H1 (cell line): ENCODE measurements at regions not wholly inside any gene's neighbourhood (a gene's known extent, or its start where the extent isn't known, plus 50 kb on each side); places are given as distances from the start of the nearest gene placed in this dataset.

Experiments used
- CTCF ChIA-PET: fragments of 300-600 bp; sonication (Branson Sonifier 250); formaldehyde crosslinking; loops from one replicate; lab custom pipeline; 2021; ENCODE audit not compliant: partially characterized antibody; lab: Charles Lee
- POLR2A ChIA-PET: fragments of 300-600 bp; sonication (Branson Sonifier 250); formaldehyde crosslinking; loops from one replicate; lab custom pipeline; 2021; ENCODE audit warnings: inconsistent platforms; ENCODE audit not compliant: partially characterized antibody; lab: Charles Lee
- DNase-seq, 2 experiments: peaks; one replicate each; pipeline versions ENCODE4 v3.0.0 to v3.0.0-alpha.2; 2010 to 2022; ENCODE audit warnings: low spot score in 2 of 2, low read depth in 1 of 2, mixed read lengths in 1 of 2
- FAIRE-seq: peaks from 2 replicates; lab custom pipeline; 2011; peaks lifted over from hg19 to GRCh38; lab: Jason Lieb, UNC
- H2AFZ ChIP-seq: 2 replicates; pipeline ENCODE4 v1.8.1; 2012; ENCODE audit warnings: low read length, inconsistent platforms
- H2AK5ac ChIP-seq: 2 replicates; pipeline ENCODE4 v1.6.1; 2013; ENCODE audit warnings: low read depth, low read length
- H2BK120ac ChIP-seq: replicated peaks from 2 replicates; pipeline ENCODE3; 2013; ENCODE audit warnings: low read depth, low read length, inconsistent platforms
- H2BK12ac ChIP-seq: 2 replicates; pipeline ENCODE4 v1.6.1; 2013; ENCODE audit warnings: low read depth, low read length
- H2BK15ac ChIP-seq: 2 replicates; pipeline ENCODE4 v1.6.1; 2013; ENCODE audit warnings: low read length
- H2BK20ac ChIP-seq: 2 replicates; pipeline ENCODE4 v1.6.1; 2013; ENCODE audit warnings: low read length
- H2BK5ac ChIP-seq: 2 replicates; pipeline ENCODE4 v1.6.1; 2013; ENCODE audit warnings: low read depth, low read length
- H3K14ac ChIP-seq: 2 replicates; pipeline ENCODE4 v1.6.1; 2013; ENCODE audit warnings: inconsistent platforms; ENCODE audit not compliant: insufficient read length
- H3K18ac ChIP-seq: 2 replicates; pipeline ENCODE4 v1.6.1; 2013; ENCODE audit warnings: low read length; ENCODE audit errors: extremely low read depth
- H3K23ac ChIP-seq: 2 replicates; pipeline ENCODE4 v1.6.1; 2013; ENCODE audit warnings: inconsistent platforms; ENCODE audit not compliant: insufficient read length
- H3K23me2 ChIP-seq: 2 replicates; pipeline ENCODE4 v1.6.1; 2013; ENCODE audit warnings: low read depth, low read length
- H3K27ac ChIP-seq: 2 replicates; pipeline ENCODE4 v1.6.1; 2011; ENCODE audit warnings: low read depth, low read length, inconsistent platforms
- H3K27me3 ChIP-seq, 4 experiments: replicated peaks in 1 of 4; 1 replicate in 1 of 4; 2 replicates in 3 of 4; pipeline versions ENCODE4 v1.6.1 to v1.8.1; 2011 to 2013; ENCODE audit warnings: low read length in 3 of 4, mild to moderate bottlenecking in 3 of 4, inconsistent platforms in 2 of 4, mixed read lengths in 2 of 4, moderate library complexity in 1 of 4; ENCODE audit not compliant: control insufficient read depth in 3 of 4, insufficient read depth in 3 of 4; ENCODE audit errors: extremely low read depth in 1 of 4
- H3K36me3 ChIP-seq, 4 experiments: 2 replicates each; pipeline versions ENCODE4 v1.6.1 to v1.8.1; 2011 to 2013; ENCODE audit warnings: mild to moderate bottlenecking in 4 of 4, low read length in 3 of 4, moderate library complexity in 2 of 4, control low read depth in 1 of 4, inconsistent platforms in 1 of 4; ENCODE audit not compliant: insufficient read depth in 4 of 4, control insufficient read depth in 2 of 4
- H3K4ac ChIP-seq: replicated peaks from 2 replicates; pipeline ENCODE3; 2013; ENCODE audit warnings: low read length, low read depth, mixed read lengths, inconsistent platforms; ENCODE audit not compliant: insufficient read length
- H3K4me1 ChIP-seq, 4 experiments: replicated peaks in 1 of 4; 1 replicate in 1 of 4; 2 replicates in 3 of 4; pipeline versions ENCODE4 v1.6.1 to v1.8.1; 2011 to 2013; ENCODE audit warnings: low read length in 3 of 4, inconsistent platforms in 2 of 4, mixed read lengths in 1 of 4; ENCODE audit not compliant: insufficient read depth in 4 of 4, control insufficient read depth in 3 of 4
- H3K4me2 ChIP-seq, 2 experiments: 2 replicates each; pipeline versions ENCODE4 v1.6.1 to v1.8.1; 2011 to 2013; ENCODE audit warnings: low read depth in 2 of 2, low read length in 2 of 2, control low read depth in 1 of 2, inconsistent platforms in 1 of 2, mild to moderate bottlenecking in 1 of 2; ENCODE audit not compliant: insufficient read depth in 1 of 2
- H3K4me3 ChIP-seq, 4 experiments: fragments of 200-600, 300-600 bp in 1 of 4; sonication (generic), shearing (Covaris generic), sonication (Bioruptor Twin) in 1 of 4; 2 replicates each; pipeline versions ENCODE4 v1.5.1 to v1.8.1; 2011 to 2016; ENCODE audit warnings: low read length in 4 of 4, low read depth in 3 of 4, control low read depth in 2 of 4, inconsistent platforms in 2 of 4, mild to moderate bottlenecking in 2 of 4, mixed read lengths in 1 of 4, moderate library complexity in 1 of 4; ENCODE audit not compliant: insufficient read depth in 2 of 4; ENCODE audit errors: extremely low read depth in 1 of 4
- H3K56ac ChIP-seq: replicated peaks from 2 replicates; pipeline ENCODE3; 2013; ENCODE audit warnings: low read depth, mild to moderate bottlenecking, mixed read lengths, low read length, inconsistent platforms; ENCODE audit not compliant: insufficient read length
- H3K79me1 ChIP-seq: 2 replicates; pipeline ENCODE4 v1.6.1; 2013; ENCODE audit warnings: low read depth, low read length, control low read depth
- H3K79me2 ChIP-seq, 2 experiments: 2 replicates each; pipeline versions ENCODE4 v1.6.1 to v1.8.1; 2012 to 2013; ENCODE audit warnings: low read length in 2 of 2, mild to moderate bottlenecking in 2 of 2, inconsistent platforms in 1 of 2; ENCODE audit not compliant: insufficient read depth in 2 of 2, control insufficient read depth in 1 of 2
- H3K9ac ChIP-seq, 4 experiments: replicated peaks in 1 of 4; 1 replicate in 1 of 4; 2 replicates in 3 of 4; pipeline versions ENCODE4 v1.6.1 to v1.8.1; 2011 to 2013; ENCODE audit warnings: low read depth in 3 of 4, low read length in 3 of 4, control low read depth in 2 of 4, mild to moderate bottlenecking in 2 of 4, moderate library complexity in 2 of 4, inconsistent platforms in 1 of 4; ENCODE audit errors: extremely low read depth in 1 of 4
- H3K9me3 ChIP-seq, 2 experiments: 2 replicates each; pipeline versions ENCODE4 v1.6.1 to v1.8.1; 2012 to 2013; ENCODE audit warnings: mild to moderate bottlenecking in 2 of 2, moderate library complexity in 2 of 2, control low read depth in 1 of 2, inconsistent platforms in 1 of 2, low read depth in 1 of 2, low read length in 1 of 2, mixed read lengths in 1 of 2; ENCODE audit not compliant: insufficient read depth in 2 of 2
- H4K20me1 ChIP-seq, 2 experiments: replicated peaks in 1 of 2; 2 replicates each; pipeline versions ENCODE3 to v1.8.1; 2011 to 2013; ENCODE audit warnings: inconsistent platforms in 2 of 2, low read length in 2 of 2, mild to moderate bottlenecking in 1 of 2; ENCODE audit not compliant: insufficient read depth in 2 of 2, control insufficient read depth in 1 of 2
- H4K5ac ChIP-seq: 2 replicates; pipeline ENCODE4 v1.6.1; 2013; ENCODE audit warnings: low read length, low read depth, mixed read lengths, inconsistent platforms; ENCODE audit not compliant: insufficient read length
- H4K8ac ChIP-seq: 2 replicates; pipeline ENCODE4 v1.8.0; 2013; ENCODE audit warnings: mild to moderate bottlenecking, moderate library complexity, low read length, inconsistent platforms; ENCODE audit not compliant: insufficient read depth; ENCODE audit errors: extremely low read depth
- H4K91ac ChIP-seq: replicated peaks from 2 replicates; pipeline ENCODE3; 2013; ENCODE audit warnings: low read length, mixed read lengths, inconsistent platforms; ENCODE audit not compliant: insufficient read length
- BRCA1 ChIP-seq: IDR thresholded peaks from 2 replicates; pipeline ENCODE4 v1.6.1; 2012; ENCODE audit warnings: low read depth, low read length, improper control_type of control experiment
- CBX5 ChIP-seq: fragments of 300-800, 300-1000 bp; sonication (generic); IDR thresholded peaks from 2 replicates; pipeline ENCODE4 v1.7.1; 2016; ENCODE audit warnings: antibody characterized with exemption, low read length, low read depth
- GABPA ChIP-seq: IDR thresholded peaks from 2 replicates; pipeline ENCODE4 v1.6.1; 2011; ENCODE audit warnings: mild to moderate bottlenecking, low read length, moderate library complexity, borderline replicate concordance; ENCODE audit not compliant: insufficient read depth
- GTF2F1 ChIP-seq: IDR thresholded peaks from 2 replicates; pipeline ENCODE4 v1.6.1; 2012; ENCODE audit warnings: low read depth, low read length, improper control_type of control experiment, borderline replicate concordance
- MAFK ChIP-seq: IDR thresholded peaks from 2 replicates; pipeline ENCODE4 v1.6.1; 2012; ENCODE audit warnings: low read depth, mild to moderate bottlenecking, improper control_type of control experiment, low read length
- NRF1 ChIP-seq: IDR thresholded peaks from 2 replicates; pipeline ENCODE4 v1.6.1; 2011; ENCODE audit warnings: mild to moderate bottlenecking, low read depth, low read length, improper control_type of control experiment
- POLR2A ChIP-seq, 2 experiments: IDR thresholded peaks; 1 replicate in 1 of 2; 2 replicates in 1 of 2; pipeline ENCODE4 v1.6.1; 2011; ENCODE audit warnings: low read depth in 2 of 2, low read length in 2 of 2, mild to moderate bottlenecking in 2 of 2; ENCODE audit errors: control extremely low read depth in 1 of 2
- POU5F1 ChIP-seq: IDR thresholded peaks from 2 replicates; pipeline ENCODE4 v1.6.1; 2011; ENCODE audit warnings: low read depth, mild to moderate bottlenecking, low read length, moderate library complexity
- SIRT6 ChIP-seq: IDR thresholded peaks from one replicate; pipeline ENCODE4 v1.7.1; 2012; ENCODE audit warnings: low read length, inconsistent platforms
- SIX5 ChIP-seq: IDR thresholded peaks from 2 replicates; pipeline ENCODE4 v1.6.1; 2011; ENCODE audit warnings: mild to moderate bottlenecking, low read depth, low read length
- TEAD4 ChIP-seq: IDR thresholded peaks from 2 replicates; pipeline ENCODE4 v1.6.1; 2012; ENCODE audit warnings: low read depth, low read length, inconsistent platforms, mixed read lengths
- WGBS, 2 experiments: shearing (Covaris generic) in 1 of 2; methylation state at CpG; one replicate each; pipeline versions ENCODE4 v1.1.6 to v1.1.7; 2013 to 2015; ENCODE audit warnings: low lambda C conversion rate in 2 of 2, mixed read lengths in 2 of 2, inconsistent platforms in 1 of 2, low coverage in 1 of 2, missing lambda C conversion rate in 1 of 2; ENCODE audit not compliant: insufficient replicate concordance in 2 of 2, insufficient coverage in 1 of 2, insufficient read length in 1 of 2; ENCODE audit errors: extremely low coverage in 1 of 2, missing lambda C conversion rate in 1 of 2; 5-methylcytosine and 5-hydroxymethylcytosine counted together
- TF ChIP-seq, protein P1 (sequence below): IDR thresholded peaks from 2 replicates; pipeline ENCODE4 v1.6.1; 2011; ENCODE audit warnings: low read length, improper control_type of control experiment

DNA sequence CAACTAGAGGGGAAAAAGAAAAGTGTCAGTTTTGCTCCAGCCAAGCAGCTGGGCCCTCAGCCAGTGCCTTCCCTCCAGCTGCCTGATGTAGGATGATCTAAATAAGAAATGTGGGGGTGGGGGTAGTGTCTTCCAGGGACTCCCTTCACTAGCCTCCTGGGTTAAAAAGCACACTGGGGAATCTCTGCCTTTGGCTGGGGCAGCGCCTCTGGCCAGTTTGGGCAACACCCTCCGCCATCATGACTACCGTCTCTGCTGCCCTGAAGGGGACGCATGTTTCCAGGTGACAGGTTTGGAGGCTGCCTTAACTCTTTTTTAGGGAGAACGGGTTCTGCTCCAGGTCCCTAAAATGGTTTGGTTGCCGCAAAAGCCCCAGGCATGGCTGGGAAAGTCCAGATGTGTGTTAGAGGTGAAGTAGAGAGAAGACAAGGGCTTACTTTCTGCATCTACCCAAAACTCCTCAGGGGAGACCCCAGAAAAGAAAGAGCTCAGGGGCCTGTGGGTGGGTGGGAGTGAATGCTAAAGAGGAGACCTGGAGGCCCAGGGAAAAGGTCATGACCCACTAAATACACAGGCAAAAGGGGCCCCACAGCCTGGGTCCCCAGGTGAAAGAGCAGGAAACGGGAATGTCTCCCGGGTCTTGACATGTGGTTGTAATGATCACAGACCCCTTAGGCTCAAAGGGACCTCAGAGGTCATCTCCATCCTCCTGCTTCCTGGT, 132.8 kb upstream of the CCND2 start:
- ChIA-PET CTCF (interaction anchor here (1.0 to 2.5 kb wide), 8 partner anchors 11 to 146 kb away, joined by 4 to 10 read pairs (median 6); no protein-coding TSS in a partner anchor), POLR2A (interaction anchor here (1.1 to 3.3 kb wide), 5 partner anchors 14 to 140 kb away, joined by 3 to 16 read pairs (median 4); partner anchors contain the start of gene CCND2)
- Histone ChIP-seq H2AK5ac (peak overlapping the region; percentile 65; the same call in 1 of the 2 replicates), H2BK12ac (peak overlapping the region; percentile 60; the same call in 1 of the 2 replicates), H2BK20ac (peak overlapping the region; percentile 61; the same call in 1 of the 2 replicates), H4K20me1 (no peaks in the 10 kb centered on the region), H3K23ac (no peak overlapping the region), H3K18ac (no peak overlapping the region), H4K8ac (no peak overlapping the region), H3K4me1 (peaks cover 0 to 18% (median 4%) of the 10 kb centered on the region in 4 experiments; a peak in 5 of 7 replicates), H3K14ac (no peak overlapping the region), H3K23me2 (no peaks in the 10 kb centered on the region), H2BK15ac (no peak overlapping the region), H2AFZ (no peak overlapping the region), H3K27me3 (no peaks in the 10 kb centered on the region; a peak in 1 of 7 replicates), H3K79me2 (no peaks in the 10 kb centered on the region), H3K4me2 (no peak overlapping the region), H4K5ac (no peak overlapping the region), H2BK120ac (no peak overlapping the region), H3K36me3 (no peaks in the 10 kb centered on the region), H3K9me3 (peaks cover 4 to 5% of the 10 kb centered on the region in 2 experiments; a peak in 2 of 4 replicates), H2BK5ac (0 out of 2 replicates have a peak overlapping the region, but pooled peaks have one; percentile 21), H3K56ac (no peak overlapping the region), H3K79me1 (no peaks in the 10 kb centered on the region), H3K9ac (no peak overlapping the region), H3K27ac (no peak overlapping the region), H3K4me3 (no peak overlapping the region), H3K4ac (no peak overlapping the region), H4K91ac (no peak overlapping the region)
- FAIRE-seq (no peak), DNase-seq (no peak)
- WGBS, 2 experiments = 84% methylated on average over 8 of the region's 8 CpGs; no CpG with 5 or more reads in 1 of the 2 experiments
- no peak for TF ChIP-seq MAFK
- TF ChIP-seq POLR2A (IDR thresholded peaks at IDR 0.05; ENCODE audit: control extremely low read depth in 1 of 2, low read depth in 2 of 2, low read length in 2 of 2) = no peak
- TF ChIP-seq, protein P1, sequence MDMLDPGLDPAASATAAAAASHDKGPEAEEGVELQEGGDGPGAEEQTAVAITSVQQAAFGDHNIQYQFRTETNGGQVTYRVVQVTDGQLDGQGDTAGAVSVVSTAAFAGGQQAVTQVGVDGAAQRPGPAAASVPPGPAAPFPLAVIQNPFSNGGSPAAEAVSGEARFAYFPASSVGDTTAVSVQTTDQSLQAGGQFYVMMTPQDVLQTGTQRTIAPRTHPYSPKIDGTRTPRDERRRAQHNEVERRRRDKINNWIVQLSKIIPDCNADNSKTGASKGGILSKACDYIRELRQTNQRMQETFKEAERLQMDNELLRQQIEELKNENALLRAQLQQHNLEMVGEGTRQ = no peak
- no peak for TF ChIP-seq POU5F1
- TF ChIP-seq TEAD4 = no peak
- TF ChIP-seq SIRT6 = no peak
- TF ChIP-seq CBX5 = no peak
- TF ChIP-seq NRF1 = no peak
- TF ChIP-seq GABPA = no peak
- no peak for TF ChIP-seq BRCA1
- TF ChIP-seq GTF2F1 = no peak
- no peak for TF ChIP-seq SIX5
